SHP77 (cell line): ENCODE measurements at regions not wholly inside any gene's neighbourhood (a gene's known extent, or its start where the extent isn't known, plus 50 kb on each side); places are given as distances from the start of the nearest gene placed in this dataset.
"Not testable (repeated sequence)": the region's sequence is repeated elsewhere in the genome, so short reads cannot be mapped to it uniquely, and the experiment has no call there.

Experiments used
- DNase-seq, 2 experiments: peaks; one replicate each; lab custom pipeline; 2025; lab: John Stamatoyannopoulos, UW

DNA sequence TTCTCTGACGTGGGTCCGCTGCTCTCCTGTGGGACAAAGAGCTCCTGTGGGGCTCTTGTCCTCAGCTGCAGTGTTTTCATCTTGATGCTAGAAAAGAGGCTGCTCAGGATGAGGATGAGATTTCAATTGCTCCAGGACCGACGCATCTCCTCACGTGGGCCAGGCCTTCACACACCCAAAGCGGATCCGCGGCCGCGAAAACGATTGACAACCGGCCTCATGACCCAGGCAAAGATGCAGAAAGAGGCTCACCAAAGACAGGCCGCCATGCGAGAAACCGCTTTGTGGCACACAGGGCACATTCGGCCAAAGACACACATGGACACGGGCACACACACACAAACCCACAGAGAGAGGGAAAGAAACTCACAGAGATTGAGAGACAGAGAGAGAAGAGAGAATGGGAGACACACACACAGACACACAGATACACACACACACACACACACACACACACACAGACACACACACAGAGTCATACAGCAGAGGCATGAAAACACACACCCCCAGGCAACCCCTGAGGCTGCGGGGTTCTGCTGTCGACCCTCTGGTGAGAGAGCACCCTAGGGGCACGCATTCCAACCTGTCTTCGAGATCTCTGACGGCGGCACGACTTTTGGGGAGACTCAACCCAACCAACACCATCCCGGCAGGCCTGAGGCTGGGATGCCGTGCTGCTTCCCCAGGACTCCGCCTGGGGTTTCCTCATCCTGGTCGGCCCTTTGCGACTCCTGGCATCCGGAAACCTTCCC lies 168.5 kb upstream of the ZNF337 start:
- not testable (repeated sequence) for DNase-seq

DNA sequence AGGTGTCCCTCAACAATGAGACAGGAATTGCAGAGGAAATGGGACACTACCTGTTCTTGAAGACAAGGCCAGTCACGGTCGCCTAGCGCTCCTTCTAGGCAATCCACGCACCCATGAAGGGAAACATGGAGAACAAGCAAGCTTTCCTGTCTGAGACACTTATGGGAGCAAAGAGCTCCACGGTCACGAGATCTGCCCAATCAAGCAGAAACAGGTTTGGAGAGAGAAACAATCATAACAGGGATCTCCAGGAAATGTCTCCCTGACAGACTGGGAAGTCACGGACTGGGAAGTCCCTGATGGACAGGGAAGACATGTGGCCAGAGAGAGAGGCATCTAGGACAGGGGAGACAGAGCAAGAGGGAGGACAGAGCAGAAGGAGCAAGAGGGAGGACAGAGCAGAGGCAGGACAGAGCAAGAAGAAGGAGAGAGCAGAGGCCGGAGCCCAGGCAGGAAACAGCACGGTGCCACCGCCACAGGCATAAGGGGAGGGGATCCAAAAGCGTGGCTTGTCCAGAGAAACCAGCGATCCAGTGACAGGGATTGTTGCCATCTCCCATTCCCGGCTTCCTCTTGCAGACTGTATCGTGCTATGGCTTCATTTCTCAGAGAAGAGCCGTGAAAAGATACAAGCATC lies 167.8 kb upstream of the ZNF337 start:
- DNase-seq, result no peak

DNA sequence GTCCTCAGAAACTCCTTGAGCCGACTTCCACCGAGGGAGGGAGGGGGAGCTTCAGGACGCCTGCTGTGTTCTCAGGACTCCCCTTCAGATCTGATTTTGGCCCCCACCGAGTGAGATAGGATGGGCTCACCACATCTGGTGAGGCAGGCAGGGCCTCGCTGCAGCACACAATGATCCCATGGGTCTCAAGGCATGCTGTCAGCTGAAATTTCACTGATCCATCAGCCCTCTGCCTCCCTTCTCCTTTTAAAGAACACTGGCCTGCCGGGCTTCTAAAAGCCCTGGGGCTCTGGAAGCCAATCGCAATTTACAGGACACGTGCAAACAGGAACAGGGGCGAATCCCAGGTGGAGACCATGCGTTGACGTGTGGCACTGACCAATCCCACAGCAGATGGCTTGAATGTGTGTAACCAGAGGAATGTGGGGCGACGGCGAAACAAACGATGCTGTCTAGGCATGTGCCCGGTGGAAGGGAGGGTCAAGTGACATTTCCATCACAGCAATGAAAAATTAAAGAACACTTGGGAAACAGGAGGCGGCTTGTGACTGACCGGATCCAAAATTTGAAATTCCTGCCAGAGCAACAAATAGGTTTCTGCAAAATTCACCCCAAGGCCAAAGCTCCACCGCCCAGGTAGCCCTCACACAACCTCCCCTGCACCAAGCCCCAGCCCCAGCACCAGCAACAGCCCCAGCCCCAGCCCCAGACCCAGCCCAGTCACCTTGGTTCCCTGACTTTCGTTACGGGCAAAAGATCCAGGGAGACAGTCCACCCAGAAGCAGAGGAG lies 167.1 kb upstream of the ZNF337 start:
- peak; percentile 42 to 64 for DNase-seq

GRCh38 chr20:25862967-25863530 lies 166.4 kb upstream of the ZNF337 start:
- peak; percentile 82 to 84 for DNase-seq

GRCh38 chr20:25860531-25861150 lies 164.0 kb upstream of the ZNF337 start:
- DNase-seq, result no peak

DNA sequence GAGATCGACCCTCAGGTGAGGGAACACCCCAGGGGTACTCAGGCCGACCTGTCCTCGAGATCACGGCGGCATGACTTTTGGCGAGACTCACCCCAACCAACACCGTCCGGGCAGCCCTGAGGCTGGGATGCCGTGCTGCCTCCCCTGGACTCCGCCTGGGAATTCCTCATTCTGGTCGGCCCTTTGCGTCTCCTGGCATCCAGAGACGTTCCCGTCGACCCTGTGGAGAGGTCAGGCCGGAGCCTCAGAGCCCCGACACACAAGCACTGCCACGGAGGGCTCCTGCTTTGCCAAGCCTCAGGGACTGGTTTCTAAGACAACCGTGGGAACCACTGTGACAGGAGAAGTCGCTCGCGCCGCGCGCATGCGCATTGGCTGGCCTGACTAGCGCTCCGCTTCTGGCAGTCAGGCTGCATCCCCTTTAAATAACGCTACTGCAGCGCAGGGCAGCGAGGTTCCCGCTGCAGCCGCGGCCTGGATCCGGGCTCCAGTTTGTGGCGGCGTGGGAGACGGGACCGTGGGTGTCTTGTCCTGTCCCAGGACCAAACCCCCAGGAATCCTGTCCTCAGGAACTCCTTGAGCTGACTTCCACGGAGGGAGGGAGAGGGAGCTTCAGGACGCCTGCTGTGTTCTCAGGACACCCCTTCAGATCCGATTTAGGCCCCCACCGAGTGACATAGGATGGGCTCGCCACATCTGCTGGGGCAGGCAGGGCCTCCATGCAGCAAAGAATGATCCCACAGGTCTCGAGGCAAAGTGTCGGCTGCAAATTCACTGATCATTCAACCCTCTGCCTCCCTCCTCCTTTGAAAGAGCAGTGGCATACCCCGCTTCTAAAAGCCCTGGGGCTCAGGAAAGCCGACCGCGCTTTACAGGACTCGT lies 163.2 kb upstream of the ZNF337 start:
- DNase-seq, result peak; percentile 64 to 74

DNA sequence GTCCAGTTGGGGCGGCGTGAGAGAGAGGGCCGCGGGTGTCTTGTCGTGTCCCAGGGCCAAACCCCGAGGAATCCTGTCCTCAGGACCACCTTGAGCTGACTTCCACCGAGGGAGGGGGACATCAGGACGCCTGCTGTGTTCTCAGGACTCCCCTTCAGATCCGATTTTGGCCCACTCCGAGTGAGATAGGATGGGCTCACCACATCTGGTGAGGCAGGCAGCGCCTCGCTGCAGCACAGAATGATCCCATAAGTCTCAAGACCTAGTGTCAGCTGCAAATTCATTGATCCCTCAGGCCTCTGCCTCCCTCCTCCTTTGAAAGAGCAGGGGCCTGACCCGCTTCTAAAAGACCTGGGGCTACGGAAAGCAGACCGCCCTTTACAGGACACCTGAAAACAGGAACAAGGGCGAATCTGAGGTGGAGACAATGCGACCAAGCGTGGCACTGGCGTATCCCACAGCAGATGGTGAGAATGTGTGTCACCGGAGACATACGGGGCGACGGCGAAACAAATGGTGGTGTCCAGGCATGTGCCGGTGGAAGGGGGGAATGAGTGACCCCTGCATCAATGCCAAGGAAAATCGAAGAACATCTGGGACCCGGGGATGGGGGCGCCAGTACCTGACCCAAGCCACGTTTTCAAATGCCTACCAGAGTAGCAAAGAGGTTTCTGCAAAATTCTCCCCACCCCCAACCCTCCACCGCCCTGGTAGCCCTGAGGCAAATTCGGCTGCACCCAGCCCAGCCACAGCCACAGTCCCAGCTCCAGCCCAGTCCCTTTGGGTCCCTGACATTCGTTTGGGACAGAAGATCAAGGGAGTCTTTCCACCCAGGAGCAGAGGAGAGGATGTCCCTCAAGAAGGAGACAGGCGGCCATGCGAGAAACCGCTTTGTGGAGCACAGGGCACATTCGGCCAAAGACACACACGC lies 162.1 kb upstream of the ZNF337 start:
- DNase-seq, result no peak

DNA sequence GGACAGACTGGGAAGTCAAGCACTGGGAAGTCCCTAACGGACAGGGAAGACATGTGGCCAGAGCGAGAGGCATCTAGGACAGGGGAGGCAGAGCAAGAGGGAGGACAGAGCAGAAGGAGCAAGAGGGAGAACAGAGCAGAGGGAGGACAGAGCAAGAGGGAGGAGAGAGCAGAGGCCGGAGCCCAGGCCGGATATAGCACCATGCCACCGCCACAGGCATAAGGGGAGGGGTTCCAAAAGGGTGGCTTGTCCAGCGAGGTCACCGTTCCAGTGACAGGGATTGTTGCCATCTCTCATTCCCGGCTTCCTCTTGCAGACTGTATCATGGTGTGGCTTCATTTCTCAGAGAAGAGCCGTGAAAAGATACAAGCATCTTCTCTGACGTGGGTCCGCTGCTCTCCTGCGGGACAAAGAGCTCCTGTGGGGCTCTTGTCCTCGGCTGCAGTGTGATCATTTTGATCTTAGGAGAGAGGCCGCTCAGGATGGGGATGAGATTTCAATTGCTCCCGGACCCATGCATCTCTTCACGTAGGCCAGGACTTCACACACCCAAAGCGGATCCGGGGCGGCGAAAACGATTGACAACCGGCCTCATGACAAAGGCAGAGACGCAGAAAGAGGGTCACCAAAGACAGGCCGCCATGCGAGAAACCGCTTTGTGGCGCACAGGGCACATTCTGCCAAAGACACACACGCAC lies 160.6 kb upstream of the ZNF337 start:
- not testable (repeated sequence) for DNase-seq

- no peak for DNase-seq
Measured at GRCh38 chr20:25856256-25856884, 159.7 kb upstream of the ZNF337 start.

- not testable (repeated sequence) for DNase-seq
Measured at GRCh38 chr20:25855451-25856156, 159.0 kb upstream of the ZNF337 start.

GRCh38 chr20:25854666-25855065 lies 158.0 kb upstream of the ZNF337 start:
- DNase-seq, result not testable (repeated sequence)

- peak; percentile 80 to 87 for DNase-seq
Measured at GRCh38 chr20:25853718-25854388, 157.2 kb upstream of the ZNF337 start.

- DNase-seq, result not testable (repeated sequence)
Measured at GRCh38 chr20:25852968-25853717, 156.5 kb upstream of the ZNF337 start.

- DNase-seq, result not testable (repeated sequence)
Measured at GRCh38 chr20:25850133-25850532, 153.5 kb upstream of the ZNF337 start.

DNA sequence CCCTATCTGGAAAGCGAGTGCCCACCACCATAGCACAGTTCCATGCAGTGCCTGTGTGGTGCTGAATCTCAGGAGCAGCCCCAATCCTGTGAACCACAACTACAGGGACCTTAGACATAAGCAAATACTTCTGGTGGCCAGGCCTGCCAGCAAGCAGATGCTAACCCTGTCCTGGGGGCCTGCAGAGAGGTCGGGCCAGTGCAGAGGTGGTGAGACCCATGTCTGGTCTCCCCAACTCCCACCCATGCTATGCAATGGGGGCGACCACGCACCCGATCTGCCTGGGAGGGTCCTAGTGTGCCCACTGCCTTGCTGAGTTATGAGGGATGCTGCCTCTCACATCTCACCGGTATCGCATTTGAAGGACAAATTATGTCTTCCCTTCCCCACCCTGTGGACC lies 151.6 kb upstream of the ZNF337 start:
- DNase-seq, result no peak

DNA sequence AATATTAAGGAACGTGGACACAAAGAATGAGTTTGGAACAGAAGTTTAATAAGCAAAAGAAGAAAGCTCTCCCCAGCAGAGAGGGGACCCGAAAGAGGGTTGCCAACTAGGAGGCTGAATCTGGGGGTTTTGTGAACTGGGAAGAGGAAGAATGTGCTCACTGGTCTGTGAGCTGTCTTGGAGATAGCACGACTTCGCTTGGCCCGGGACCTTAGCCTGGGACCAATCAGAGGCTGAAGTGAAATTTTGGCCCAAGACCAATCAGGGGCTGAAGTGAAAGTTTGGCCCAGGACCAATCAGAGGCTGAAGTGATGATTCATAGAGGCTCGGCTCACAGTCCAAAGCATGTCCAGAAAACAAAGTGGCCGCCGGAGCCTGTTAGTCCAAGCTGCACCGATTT lies 148.0 kb upstream of the ZNF337 start:
- DNase-seq, result not testable (repeated sequence)

DNA sequence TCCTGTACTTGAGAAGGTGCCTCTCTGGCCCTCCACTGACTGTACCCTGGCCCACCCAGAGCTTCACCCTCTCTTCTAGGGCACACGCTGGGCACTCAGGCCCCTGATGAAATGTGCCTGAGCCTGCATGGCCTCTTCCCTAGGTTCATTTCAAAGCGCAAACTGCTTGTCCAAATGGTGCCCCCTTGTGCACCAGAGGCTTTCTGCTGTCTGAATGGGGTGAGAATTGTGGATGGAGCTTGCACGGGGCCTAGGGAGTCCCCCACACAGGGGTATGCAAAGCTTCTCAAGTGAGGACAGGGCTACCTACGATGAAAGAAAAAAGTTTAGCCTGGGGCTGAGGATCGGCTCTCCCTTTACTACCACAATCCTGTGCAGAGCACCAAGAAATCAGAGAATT lies 116.9 kb upstream of the ZNF337 start:
- DNase-seq, result not testable (repeated sequence)
